22Rv1 (cell line): ENCODE measurements at regions not wholly inside any gene's neighbourhood (a gene's known extent, or its start where the extent isn't known, plus 50 kb on each side); places are given as distances from the start of the nearest gene placed in this dataset.

Experiments used
- CTCF ChIP-seq: fragments of 450-650 bp; IDR thresholded peaks from 2 replicates; pipeline ENCODE4 v1.5.1; 2017; ENCODE audit warnings: mild to moderate bottlenecking
- ZFX ChIP-seq: fragments of 450-650 bp; IDR thresholded peaks from 2 replicates; pipeline ENCODE4 v1.6.1; 2017; ENCODE audit warnings: antibody characterized with exemption, borderline replicate concordance

GRCh38 chr10:36728626-36729025 is 396.8 kb upstream of the ANKRD30A start:
- TF ChIP-seq CTCF (no peak), ZFX (no peak)
